NCI-H128 (cell line): ENCODE measurements at regions not wholly inside any gene's neighbourhood (a gene's known extent, or its start where the extent isn't known, plus 50 kb on each side); places are given as distances from the start of the nearest gene placed in this dataset.
"Not testable (repeated sequence)": the region's sequence is repeated elsewhere in the genome, so short reads cannot be mapped to it uniquely, and the experiment has no call there.

ENCODE experiments used
- DNase-seq: peaks from one replicate; lab custom pipeline; 2025; ENCODE audit not compliant: unreplicated experiment; lab: John Stamatoyannopoulos, UW

GRCh38 chr12:46942579-46942978, 116.8 kb upstream of the SLC38A4 start:
- DNase-seq: no peak

- no peak for DNase-seq
Measured at GRCh38 chr12:46944088-46944487, 118.3 kb upstream of the SLC38A4 start.

GRCh38 chr12:46944771-46945170, 119.0 kb upstream of the SLC38A4 start:
- DNase-seq: no peak

GRCh38 chr12:46945591-46945990, 119.8 kb upstream of the SLC38A4 start:
- no peak for DNase-seq

- DNase-seq: no peak
Measured at GRCh38 chr12:46946137-46946536, 120.3 kb upstream of the SLC38A4 start.

GRCh38 chr12:46948936-46949545, 123.2 kb upstream of the SLC38A4 start:
- no peak for DNase-seq

- DNase-seq: no peak
Measured at GRCh38 chr12:46950094-46950493, 124.3 kb upstream of the SLC38A4 start.

GRCh38 chr12:46952880-46953483, 126.4 kb upstream of the PCED1B start:
- no peak for DNase-seq

GRCh38 chr12:46956451-46957035, 122.9 kb upstream of the PCED1B start:
- no peak for DNase-seq

GRCh38 chr12:46958053-46958452, 121.4 kb upstream of the PCED1B start:
- no peak for DNase-seq

GRCh38 chr12:46958599-46959290, 120.7 kb upstream of the PCED1B start:
- DNase-seq: no peak

GRCh38 chr12:46959502-46959901, 119.9 kb upstream of the PCED1B start:
- DNase-seq: no peak

GRCh38 chr12:46960681-46961080, 118.7 kb upstream of the PCED1B start:
- DNase-seq: no peak

GRCh38 chr12:46963191-46963590, 116.2 kb upstream of the PCED1B start:
- no peak for DNase-seq

GRCh38 chr12:46963977-46964971, 115.1 kb upstream of the PCED1B start:
- DNase-seq: no peak

- no peak for DNase-seq
Measured at GRCh38 chr12:46965137-46965536, 114.3 kb upstream of the PCED1B start.

GRCh38 chr12:46965880-46966279, 113.5 kb upstream of the PCED1B start:
- DNase-seq: no peak

GRCh38 chr12:46970636-46971035, 108.8 kb upstream of the PCED1B start:
- DNase-seq: no peak

GRCh38 chr12:46973937-46974336, 105.5 kb upstream of the PCED1B start:
- not testable (repeated sequence) for DNase-seq

- DNase-seq: no peak
Measured at GRCh38 chr12:46977871-46978375, 101.5 kb upstream of the PCED1B start.

- no peak for DNase-seq
Measured at GRCh38 chr12:46981622-46982021, 97.8 kb upstream of the PCED1B start.
